ENCODE measurements at regions not wholly inside any gene's neighbourhood (a gene's known extent, or its start where the extent isn't known, plus 50 kb on each side); places are given as distances from the start of the nearest gene placed in this dataset.
"Not testable (repeated sequence)": the region's sequence is repeated elsewhere in the genome, so short reads cannot be mapped to it uniquely, and the experiment has no call there.

- H3K4me1 Mint-ChIP-seq; DNase-seq (ENCODE audit: low spot score); POLR2A ChIA-PET; H3K27ac Mint-ChIP-seq; H3K4me3 Mint-ChIP-seq; CTCF ChIA-PET; H3K27me3 Mint-ChIP-seq (ENCODE audit: low read depth); H3K36me3 Mint-ChIP-seq; ATAC-seq: not testable (repeated sequence)
- peaks cover 13% of the 10 kb centered on the region for H3K9me3 Mint-ChIP-seq
Measured at GRCh38 chr16:88182967-88183881, 199.5 kb upstream of the ZNF469 start.

GRCh38 chr16:88184053-88184452 lies 198.7 kb upstream of the ZNF469 start:
- ATAC-seq; DNase-seq (ENCODE audit: low spot score): not testable (repeated sequence)

DNA sequence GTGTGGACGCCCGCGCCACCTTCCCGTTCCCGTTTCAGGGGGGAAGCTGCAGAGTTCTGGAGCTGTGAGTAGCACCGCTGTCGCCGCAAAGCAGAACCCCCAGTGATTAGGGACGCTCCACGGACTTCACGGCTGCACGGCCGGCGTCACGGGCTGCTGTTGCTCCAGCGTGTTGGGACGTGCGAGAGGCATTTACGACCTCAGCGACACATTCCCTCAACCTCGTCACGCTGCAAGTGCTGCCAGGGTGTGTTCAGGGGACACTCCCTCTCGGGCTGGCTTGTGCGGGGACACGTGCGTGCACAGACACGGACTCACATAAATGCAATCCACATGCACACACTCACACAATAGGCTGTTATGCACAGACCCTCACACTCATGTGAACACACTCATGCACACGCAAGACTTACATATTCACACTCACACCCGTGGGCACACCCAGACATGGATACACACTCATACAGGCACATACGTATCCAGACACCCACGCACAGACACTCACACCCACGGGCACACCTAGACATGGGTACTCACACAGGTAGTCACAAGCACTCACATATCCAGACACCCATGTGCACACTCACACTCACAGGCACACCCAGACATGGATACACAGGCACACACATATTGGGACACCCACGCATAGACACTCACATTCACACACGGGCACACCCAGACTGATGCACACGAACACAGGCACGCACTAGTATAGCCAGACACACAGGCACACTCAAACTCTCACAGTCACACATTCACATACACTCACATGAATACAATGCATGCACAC lies 198.0 kb upstream of the ZNF469 start:
- H3K27ac Mint-ChIP-seq; ATAC-seq; H3K36me3 Mint-ChIP-seq; H3K4me1 Mint-ChIP-seq; H3K27me3 Mint-ChIP-seq (ENCODE audit: low read depth); H3K4me3 Mint-ChIP-seq; CTCF ChIA-PET; DNase-seq (ENCODE audit: low spot score); POLR2A ChIA-PET: not testable (repeated sequence)
- peaks cover 17% of the 10 kb centered on the region for H3K9me3 Mint-ChIP-seq

More at GRCh38 chr16:88184053-88184452, 198.7 kb upstream of the ZNF469 start:
- H3K27me3 Mint-ChIP-seq (ENCODE audit: low read depth); H3K4me3 Mint-ChIP-seq; POLR2A ChIA-PET; CTCF ChIA-PET; H3K36me3 Mint-ChIP-seq; H3K27ac Mint-ChIP-seq; H3K4me1 Mint-ChIP-seq: not testable (repeated sequence)
- peaks cover 13% of the 10 kb centered on the region for H3K9me3 Mint-ChIP-seq

- H3K36me3 Mint-ChIP-seq; DNase-seq (ENCODE audit: low spot score); H3K4me3 Mint-ChIP-seq; CTCF ChIA-PET; H3K27me3 Mint-ChIP-seq (ENCODE audit: low read depth); ATAC-seq; H3K4me1 Mint-ChIP-seq; H3K27ac Mint-ChIP-seq; POLR2A ChIA-PET: not testable (repeated sequence)
- H3K9me3 Mint-ChIP-seq: peaks cover 17% of the 10 kb centered on the region
Measured at GRCh38 chr16:88185406-88185805, 197.4 kb upstream of the ZNF469 start.

- ATAC-seq; H3K4me3 Mint-ChIP-seq; H3K27me3 Mint-ChIP-seq (ENCODE audit: low read depth); H3K36me3 Mint-ChIP-seq; H3K27ac Mint-ChIP-seq; CTCF ChIA-PET; POLR2A ChIA-PET; H3K4me1 Mint-ChIP-seq; DNase-seq (ENCODE audit: low spot score): not testable (repeated sequence)
- peaks cover 18% of the 10 kb centered on the region for H3K9me3 Mint-ChIP-seq
Measured at GRCh38 chr16:88185976-88186888, 196.5 kb upstream of the ZNF469 start.

DNA sequence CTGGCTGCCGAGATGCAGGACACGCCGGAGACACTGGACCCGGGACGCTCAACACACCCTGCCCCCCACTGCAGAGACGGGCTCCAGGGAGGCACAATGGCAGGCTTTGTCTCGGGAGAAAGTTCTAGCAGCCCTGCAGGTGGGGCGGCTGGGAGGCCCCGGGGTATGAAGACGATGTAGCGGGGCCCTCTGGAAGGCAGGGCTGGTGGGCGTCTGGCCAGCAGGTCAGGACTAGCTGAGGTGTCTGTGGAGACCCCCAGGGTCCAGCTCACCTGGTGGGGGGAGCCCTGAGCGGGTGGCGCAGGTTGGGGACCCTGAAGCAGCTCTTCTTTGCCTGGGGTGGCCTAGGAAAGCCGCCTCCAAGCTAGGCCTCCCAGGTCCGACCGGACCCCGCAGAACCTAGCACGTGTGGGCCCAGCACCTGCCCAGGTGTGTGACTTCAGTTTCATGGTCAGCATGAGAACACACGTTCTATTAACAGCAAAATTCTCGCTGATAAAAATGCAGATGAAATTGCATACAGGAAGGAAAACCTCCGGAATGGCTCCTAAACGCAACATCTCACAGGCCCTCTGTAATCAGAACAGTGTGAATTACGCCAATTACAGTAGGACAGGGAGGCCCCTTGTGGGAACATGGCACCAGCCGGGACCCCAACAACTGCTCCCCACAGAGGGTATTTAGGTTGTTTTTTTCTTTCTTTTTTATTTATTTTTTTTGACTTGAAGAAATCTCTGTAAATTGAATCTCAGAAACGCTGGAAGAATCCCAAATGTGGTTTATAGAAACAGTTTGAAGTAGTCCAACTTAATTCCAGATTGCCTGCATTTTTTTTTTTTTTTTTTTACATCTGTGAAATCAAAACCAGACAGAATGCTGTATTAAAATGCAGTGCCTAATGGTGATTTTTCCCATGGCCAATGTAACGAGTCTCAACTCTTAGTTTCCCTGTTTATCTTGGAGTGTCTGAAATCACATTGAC lies 195.6 kb upstream of the ZNF469 start:
- H3K27ac Mint-ChIP-seq; DNase-seq (ENCODE audit: low spot score); H3K36me3 Mint-ChIP-seq; H3K4me3 Mint-ChIP-seq; POLR2A ChIA-PET; H3K27me3 Mint-ChIP-seq (ENCODE audit: low read depth); CTCF ChIA-PET; H3K4me1 Mint-ChIP-seq; ATAC-seq: not testable (repeated sequence)
- peaks cover 24% of the 10 kb centered on the region for H3K9me3 Mint-ChIP-seq

GRCh38 chr16:88188171-88188895 lies 194.4 kb upstream of the ZNF469 start:
- Mint-ChIP-seq H3K9me3 (peaks cover 32% of the 10 kb centered on the region), H3K36me3 (peaks cover 13% of the 10 kb centered on the region; the same call in 1 of the 2 replicates)
- H3K4me3 Mint-ChIP-seq; CTCF ChIA-PET; H3K27me3 Mint-ChIP-seq (ENCODE audit: low read depth); POLR2A ChIA-PET; ATAC-seq; H3K27ac Mint-ChIP-seq; DNase-seq (ENCODE audit: low spot score); H3K4me1 Mint-ChIP-seq: not testable (repeated sequence)

GRCh38 chr16:88190592-88191095 lies 192.1 kb upstream of the ZNF469 start:
- H3K4me3 Mint-ChIP-seq; H3K27ac Mint-ChIP-seq; POLR2A ChIA-PET; H3K27me3 Mint-ChIP-seq (ENCODE audit: low read depth); DNase-seq (ENCODE audit: low spot score); H3K4me1 Mint-ChIP-seq; CTCF ChIA-PET; ATAC-seq: not testable (repeated sequence)
- H3K36me3 Mint-ChIP-seq: peaks cover 13% of the 10 kb centered on the region; the same call in 1 of the 2 replicates
- peaks cover 21% of the 10 kb centered on the region for H3K9me3 Mint-ChIP-seq

DNA sequence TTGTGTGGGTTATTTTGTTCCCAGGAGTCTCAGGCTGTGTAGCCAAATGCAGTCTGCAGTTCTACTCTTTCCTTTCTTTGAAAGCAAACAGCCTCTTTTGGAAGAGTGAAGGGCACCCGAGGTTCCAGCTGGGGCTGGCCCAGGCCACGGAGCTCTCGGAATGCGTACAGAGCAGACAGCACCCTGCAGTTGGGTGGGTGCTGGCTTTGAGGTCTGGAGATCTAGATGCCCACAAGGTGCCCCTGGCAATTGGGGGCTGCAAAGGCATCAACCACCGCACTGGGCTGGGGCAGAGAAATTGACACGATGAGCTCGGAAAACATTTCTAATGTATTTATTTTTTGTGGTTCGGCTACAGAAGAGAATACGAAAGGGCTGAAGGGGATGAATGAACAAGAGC lies 191.6 kb upstream of the ZNF469 start:
- CTCF ChIA-PET; H3K4me3 Mint-ChIP-seq; H3K27me3 Mint-ChIP-seq (ENCODE audit: low read depth); POLR2A ChIA-PET; H3K4me1 Mint-ChIP-seq; H3K27ac Mint-ChIP-seq; DNase-seq (ENCODE audit: low spot score); ATAC-seq: not testable (repeated sequence)
- Mint-ChIP-seq H3K36me3 (peaks cover 13% of the 10 kb centered on the region; the same call in 1 of the 2 replicates), H3K9me3 (peaks cover 19% of the 10 kb centered on the region)

Measured in WTC11 (cell line).